ENCODE measurements at regions not wholly inside any gene's neighbourhood (a gene's known extent, or its start where the extent isn't known, plus 50 kb on each side); places are given as distances from the start of the nearest gene placed in this dataset.

DNA sequence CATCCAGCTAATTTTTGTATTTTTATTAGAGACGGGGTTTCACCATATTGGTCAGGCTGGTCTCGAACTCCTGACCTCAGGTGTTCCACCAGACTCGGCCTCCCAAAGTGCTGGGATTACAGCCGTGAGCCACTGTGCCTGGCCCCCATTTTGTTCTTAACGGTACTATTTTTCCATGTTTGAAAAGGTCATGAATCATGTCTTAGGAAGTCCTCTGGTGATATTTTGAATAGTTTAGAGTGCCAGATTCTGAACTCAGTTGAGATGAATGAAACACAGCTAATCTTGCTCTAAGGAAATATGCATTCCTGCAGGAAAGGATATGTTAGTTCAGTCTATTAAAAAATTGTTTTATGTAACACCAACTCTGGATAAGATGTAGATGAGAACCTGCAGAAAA is 62.6 kb upstream of the ATP2B4 start:
- TF ChIP-seq POLR2A (IDR thresholded peaks at IDR 0.05; ENCODE audit: control extremely low read depth in 1 of 2, low read depth in 2 of 2, low read length in 2 of 2): no peak
- TF ChIP-seq TCF12 (IDR thresholded peaks at IDR 0.05; ENCODE audit: low read depth, low read length): no peak
- no peak for TF ChIP-seq RAD21 (IDR thresholded peaks at IDR 0.05 in 1 of 2, conservative IDR thresholded peaks at IDR 0.05 in 1 of 2; ENCODE audit: low read depth in 2 of 2, low read length in 2 of 2)
